Activated CD4-positive, alpha-beta T cell treated with anti-CD3 and anti-CD28 coated beads, Interleukin-2, amount 10 ng/mL, durations not matched to agents 7 days and 5 days (primary cell): ENCODE measurements at regions not wholly inside any gene's neighbourhood (a gene's known extent, or its start where the extent isn't known, plus 50 kb on each side); places are given as distances from the start of the nearest gene placed in this dataset.

ENCODE experiments used
- CTCF ChIA-PET: fragments of 350-600 bp; sonication (Branson Sonifier 250); formaldehyde crosslinking; loops from one replicate; lab custom pipeline; 2021; ENCODE audit warnings: antibody characterized with exemption; lab: Charles Lee
- POLR2A ChIA-PET: fragments of 350-600 bp; sonication (Branson Sonifier 250); formaldehyde crosslinking; loops from one replicate; lab custom pipeline; 2021; ENCODE audit warnings: antibody characterized with exemption; lab: Charles Lee
- DNase-seq: peaks from one replicate; pipeline ENCODE4 v3.0.0-alpha.2; 2020
- H3K27ac Mint-ChIP-seq: one replicate; pipeline ENCODE4 v1.8.0; 2021; ENCODE audit warnings: mild to moderate bottlenecking, moderate library complexity, mixed read lengths
- H3K27me3 Mint-ChIP-seq: one replicate; pipeline ENCODE4 v1.8.0; 2021; ENCODE audit warnings: mixed read lengths
- H3K36me3 Mint-ChIP-seq: one replicate; pipeline ENCODE4 v1.8.0; 2021; ENCODE audit warnings: low read depth, mixed read lengths
- H3K4me1 Mint-ChIP-seq: one replicate; pipeline ENCODE4 v1.8.0; 2021; ENCODE audit warnings: mixed read lengths
- H3K4me3 Mint-ChIP-seq: one replicate; pipeline ENCODE4 v1.8.0; 2021; ENCODE audit warnings: mild to moderate bottlenecking, moderate library complexity, mixed read lengths
- H3K9me3 Mint-ChIP-seq: one replicate; pipeline ENCODE4 v1.8.0; 2021; ENCODE audit warnings: mixed read lengths

GRCh38 chr9:107878462-107878861, 388.9 kb upstream of the KLF4 start:
- DNase-seq, result no peak
- CTCF ChIA-PET, result no interaction called here
- peaks cover 2% of the 10 kb centered on the region for H3K9me3 Mint-ChIP-seq
- POLR2A ChIA-PET, result no interaction called here
- H3K36me3 Mint-ChIP-seq, result no peaks in the 10 kb centered on the region
- H3K27ac Mint-ChIP-seq, result no peak overlapping the region
- no peaks in the 10 kb centered on the region for H3K27me3 Mint-ChIP-seq
- no peak overlapping the region for H3K4me3 Mint-ChIP-seq
- H3K4me1 Mint-ChIP-seq, result no peaks in the 10 kb centered on the region

- Mint-ChIP-seq H3K4me3 (no peak overlapping the region), H3K36me3 (no peaks in the 10 kb centered on the region), H3K27me3 (no peaks in the 10 kb centered on the region), H3K4me1 (no peaks in the 10 kb centered on the region), H3K9me3 (peaks cover 2% of the 10 kb centered on the region), H3K27ac (no peak overlapping the region)
- ChIA-PET CTCF (no interaction called here), POLR2A (no interaction called here)
- DNase-seq, result no peak
These were observed 386.0 kb upstream of the KLF4 start for GRCh38 chr9:107875571-107875980.

- H3K9me3 Mint-ChIP-seq, result peaks cover 2% of the 10 kb centered on the region
- ChIA-PET POLR2A (no interaction called here), CTCF (no interaction called here)
- no peaks in the 10 kb centered on the region for H3K27me3 Mint-ChIP-seq
- no peak for DNase-seq
- H3K27ac Mint-ChIP-seq, result no peak overlapping the region
- H3K36me3 Mint-ChIP-seq, result no peaks in the 10 kb centered on the region
- H3K4me3 Mint-ChIP-seq, result no peak overlapping the region
- no peaks in the 10 kb centered on the region for H3K4me1 Mint-ChIP-seq
These were observed 385.2 kb upstream of the KLF4 start for GRCh38 chr9:107874591-107875369.

- peaks cover under 1% of the 10 kb centered on the region for H3K9me3 Mint-ChIP-seq
- H3K36me3 Mint-ChIP-seq, result no peaks in the 10 kb centered on the region
- no peak overlapping the region for H3K27ac Mint-ChIP-seq
- no peak overlapping the region for H3K4me3 Mint-ChIP-seq
- H3K4me1 Mint-ChIP-seq, result no peaks in the 10 kb centered on the region
- H3K27me3 Mint-ChIP-seq, result no peaks in the 10 kb centered on the region
- DNase-seq, result no peak
- ChIA-PET CTCF (no interaction called here), POLR2A (no interaction called here)
These were observed 384.6 kb upstream of the KLF4 start for GRCh38 chr9:107874137-107874536.

- no peaks in the 10 kb centered on the region for H3K9me3 Mint-ChIP-seq
- DNase-seq, result no peak
- no peaks in the 10 kb centered on the region for H3K27me3 Mint-ChIP-seq
- H3K4me1 Mint-ChIP-seq, result no peaks in the 10 kb centered on the region
- H3K36me3 Mint-ChIP-seq, result no peaks in the 10 kb centered on the region
- ChIA-PET POLR2A (no interaction called here), CTCF (no interaction called here)
- no peak overlapping the region for H3K27ac Mint-ChIP-seq
- H3K4me3 Mint-ChIP-seq, result no peak overlapping the region
These were observed 383.1 kb upstream of the KLF4 start for GRCh38 chr9:107872457-107873192.

GRCh38 chr9:107870927-107871680, 381.5 kb upstream of the KLF4 start:
- Mint-ChIP-seq H3K27me3 (no peaks in the 10 kb centered on the region), H3K9me3 (no peaks in the 10 kb centered on the region), H3K4me1 (no peaks in the 10 kb centered on the region), H3K4me3 (no peak overlapping the region), H3K36me3 (no peaks in the 10 kb centered on the region), H3K27ac (no peak overlapping the region)
- no peak for DNase-seq
- ChIA-PET CTCF (no interaction called here), POLR2A (no interaction called here)

- Mint-ChIP-seq H3K4me3 (no peak overlapping the region), H3K27me3 (no peaks in the 10 kb centered on the region), H3K4me1 (no peaks in the 10 kb centered on the region), H3K36me3 (no peaks in the 10 kb centered on the region), H3K9me3 (no peaks in the 10 kb centered on the region), H3K27ac (no peak overlapping the region)
- POLR2A ChIA-PET, result no interaction called here
- CTCF ChIA-PET, result no interaction called here
- DNase-seq, result no peak
These were observed 380.7 kb upstream of the KLF4 start for GRCh38 chr9:107870221-107870620.

GRCh38 chr9:107869111-107869510, 379.5 kb upstream of the KLF4 start:
- no peaks in the 10 kb centered on the region for H3K4me1 Mint-ChIP-seq
- H3K9me3 Mint-ChIP-seq, result no peaks in the 10 kb centered on the region
- no peak for DNase-seq
- no peaks in the 10 kb centered on the region for H3K36me3 Mint-ChIP-seq
- CTCF ChIA-PET, result interaction anchor here (1.0 kb wide), 1 partner anchor 10 kb away, joined by 3 read pairs; no protein-coding TSS in a partner anchor
- POLR2A ChIA-PET, result no interaction called here
- H3K4me3 Mint-ChIP-seq, result no peak overlapping the region
- no peak overlapping the region for H3K27ac Mint-ChIP-seq
- no peaks in the 10 kb centered on the region for H3K27me3 Mint-ChIP-seq

- H3K27me3 Mint-ChIP-seq, result no peaks in the 10 kb centered on the region
- ChIA-PET CTCF (interaction anchor here (1.0 kb wide), 1 partner anchor 11 kb away, joined by 3 read pairs; no protein-coding TSS in a partner anchor), POLR2A (no interaction called here)
- H3K27ac Mint-ChIP-seq, result no peak overlapping the region
- no peak overlapping the region for H3K4me3 Mint-ChIP-seq
- no peaks in the 10 kb centered on the region for H3K36me3 Mint-ChIP-seq
- no peak for DNase-seq
- H3K9me3 Mint-ChIP-seq, result no peaks in the 10 kb centered on the region
- H3K4me1 Mint-ChIP-seq, result no peaks in the 10 kb centered on the region
These were observed 378.6 kb upstream of the KLF4 start for GRCh38 chr9:107868186-107868585.

GRCh38 chr9:107867738-107868137, 378.2 kb upstream of the KLF4 start:
- Mint-ChIP-seq H3K4me3 (no peak overlapping the region), H3K9me3 (no peaks in the 10 kb centered on the region), H3K27me3 (no peaks in the 10 kb centered on the region), H3K27ac (no peak overlapping the region), H3K36me3 (no peaks in the 10 kb centered on the region), H3K4me1 (no peaks in the 10 kb centered on the region)
- ChIA-PET POLR2A (no interaction called here), CTCF (no interaction called here)
- DNase-seq, result no peak

GRCh38 chr9:107866711-107867311, 377.2 kb upstream of the KLF4 start:
- Mint-ChIP-seq H3K36me3 (no peaks in the 10 kb centered on the region), H3K4me1 (no peaks in the 10 kb centered on the region), H3K27ac (no peak overlapping the region), H3K9me3 (no peaks in the 10 kb centered on the region), H3K4me3 (no peak overlapping the region), H3K27me3 (no peaks in the 10 kb centered on the region)
- ChIA-PET CTCF (no interaction called here), POLR2A (no interaction called here)
- DNase-seq, result no peak

- ChIA-PET CTCF (no interaction called here), POLR2A (no interaction called here)
- Mint-ChIP-seq H3K9me3 (no peaks in the 10 kb centered on the region), H3K4me3 (no peak overlapping the region), H3K36me3 (no peaks in the 10 kb centered on the region), H3K4me1 (no peaks in the 10 kb centered on the region), H3K27me3 (no peaks in the 10 kb centered on the region), H3K27ac (no peak overlapping the region)
- no peak for DNase-seq
These were observed 373.8 kb upstream of the KLF4 start for GRCh38 chr9:107863396-107863795.

- H3K9me3 Mint-ChIP-seq, result no peaks in the 10 kb centered on the region
- no peak for DNase-seq
- H3K27me3 Mint-ChIP-seq, result no peaks in the 10 kb centered on the region
- H3K4me1 Mint-ChIP-seq, result no peaks in the 10 kb centered on the region
- POLR2A ChIA-PET, result no interaction called here
- H3K27ac Mint-ChIP-seq, result no peak overlapping the region
- no peaks in the 10 kb centered on the region for H3K36me3 Mint-ChIP-seq
- no peak overlapping the region for H3K4me3 Mint-ChIP-seq
- CTCF ChIA-PET, result no interaction called here
These were observed 373.3 kb upstream of the KLF4 start for GRCh38 chr9:107862881-107863280.
